ENCODE measurements at regions not wholly inside any gene's neighbourhood (a gene's known extent, or its start where the extent isn't known, plus 50 kb on each side); places are given as distances from the start of the nearest gene placed in this dataset.

DNA sequence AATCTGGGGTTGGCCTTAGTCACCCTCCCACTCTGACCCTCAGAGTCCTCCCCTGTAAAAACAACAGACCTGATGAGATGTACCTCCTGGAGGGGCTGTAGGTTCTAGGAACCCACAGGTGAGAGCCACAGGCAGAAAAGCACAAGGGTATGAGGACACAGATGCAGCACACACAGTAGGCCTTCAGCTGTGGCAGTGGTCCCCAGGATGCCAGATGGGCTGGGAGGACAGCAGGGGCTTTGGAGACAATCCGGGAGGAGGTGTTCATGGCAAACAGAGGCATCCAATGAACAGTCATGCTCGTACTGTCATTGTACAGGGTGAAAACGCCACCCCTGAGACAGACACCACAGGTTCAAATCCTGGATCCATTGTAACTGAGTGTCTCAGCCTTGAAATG lies 463.1 kb downstream of the MATN1 start:
- DNase-seq: no peak

DNA sequence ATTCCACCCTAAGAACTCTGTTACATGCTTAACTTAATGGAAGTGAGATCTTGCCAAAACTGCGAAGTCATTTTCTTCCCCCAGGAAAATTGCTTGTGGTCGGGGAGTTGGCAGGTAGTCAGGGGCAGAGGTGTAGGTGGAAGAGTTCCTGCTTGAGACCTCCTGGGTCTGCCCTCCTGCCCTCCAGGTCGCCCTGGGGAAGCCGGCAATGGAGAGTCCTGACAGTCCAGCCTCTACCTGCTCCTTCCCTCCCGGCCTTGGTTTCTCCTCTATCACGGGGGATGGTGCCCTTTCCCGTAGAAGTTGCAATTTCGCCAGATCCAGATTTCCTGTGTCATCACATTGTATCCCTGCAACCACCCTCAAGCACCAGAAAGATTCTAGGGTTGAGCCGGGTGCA lies 463.8 kb downstream of the MATN1 start:
- DNase-seq: no peak

DNA sequence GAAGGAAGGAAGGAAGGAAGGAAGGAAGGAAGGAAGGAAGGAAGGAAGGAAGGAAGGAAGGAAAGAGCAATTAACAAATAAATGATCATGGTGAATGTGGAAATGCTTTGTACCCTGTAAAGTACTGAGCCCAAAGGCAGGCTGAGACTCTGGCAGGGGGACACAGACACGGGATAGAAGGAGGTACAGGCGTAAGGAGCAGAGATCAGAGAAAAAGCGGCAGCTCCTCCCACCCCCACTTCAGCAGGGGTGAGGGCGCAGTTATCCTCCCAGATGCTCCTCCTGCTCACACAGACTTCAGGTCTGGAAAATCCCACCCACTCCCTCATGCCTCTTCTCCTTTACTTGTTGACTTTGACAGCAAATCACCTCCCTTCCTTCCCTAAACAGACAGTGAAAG lies 464.5 kb downstream of the MATN1 start:
- DNase-seq: no peak

DNA sequence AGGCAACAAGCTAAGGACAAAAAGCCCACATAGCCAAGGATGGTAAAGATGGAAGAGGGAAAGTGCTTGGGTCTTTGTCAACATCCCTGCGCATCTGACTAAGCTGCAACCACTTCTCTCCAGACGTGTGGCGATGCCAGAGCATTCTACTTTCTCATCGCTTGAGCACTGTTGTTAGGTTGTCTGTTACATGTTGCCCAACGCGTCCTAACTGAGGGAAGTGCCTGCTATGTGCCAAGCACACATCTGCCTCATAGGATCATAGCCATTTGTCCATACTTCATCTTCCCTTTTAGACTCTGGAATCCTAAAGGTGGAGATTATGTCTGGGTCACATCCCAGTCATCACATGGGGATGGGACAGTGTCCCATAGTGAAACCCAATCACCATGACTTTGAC lies 464.9 kb downstream of the MATN1 start:
- DNase-seq: no peak

DNA sequence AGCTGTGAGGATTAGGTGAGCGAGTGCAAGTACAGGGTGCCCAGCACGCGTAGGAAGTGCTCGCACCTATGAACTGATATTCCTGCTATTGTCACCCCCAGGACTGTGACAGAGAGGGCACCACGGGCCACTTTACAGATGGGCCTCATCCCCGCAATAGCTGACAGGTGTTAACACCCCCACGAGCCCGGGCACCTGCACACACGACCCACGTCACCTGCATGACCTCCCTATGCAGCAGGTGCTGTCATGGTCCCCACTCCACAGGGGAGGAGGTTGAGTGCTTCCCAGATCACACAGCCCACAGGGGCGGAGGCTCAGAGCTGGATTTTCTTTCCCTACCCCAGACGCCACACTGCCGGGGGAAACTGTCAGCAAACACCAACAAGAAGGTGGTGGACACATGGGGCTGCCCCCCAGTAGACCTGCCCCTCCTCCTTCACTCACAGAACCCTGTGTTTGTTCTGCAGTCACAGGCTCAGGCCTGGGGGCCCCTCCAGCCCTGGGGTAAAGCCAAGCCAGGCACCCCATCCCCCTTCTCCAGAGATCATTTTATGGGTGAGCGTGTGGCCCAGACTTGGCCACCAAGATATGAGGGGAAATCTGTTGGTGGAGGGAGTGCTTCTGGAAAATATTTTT lies 465.5 kb downstream of the MATN1 start:
- DNase-seq: no peak

DNA sequence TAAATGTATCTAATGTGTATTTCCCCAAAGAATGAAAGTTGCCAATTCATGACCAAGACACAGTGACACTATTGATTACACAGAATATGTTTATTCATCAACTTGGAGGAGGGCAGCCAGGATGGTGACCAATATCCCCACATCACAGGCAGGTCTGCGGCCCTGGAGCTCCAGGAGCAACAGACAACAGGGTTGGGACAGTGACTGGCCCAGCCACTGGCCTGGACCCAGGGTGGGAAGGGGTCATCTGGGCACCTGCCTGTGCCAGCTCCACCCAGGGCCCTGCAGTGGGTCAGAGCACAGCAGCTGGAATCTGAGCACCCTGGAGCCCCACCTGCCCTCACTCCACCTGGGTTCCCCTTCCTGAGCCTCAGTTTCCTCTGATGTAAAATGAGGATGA lies 466.1 kb downstream of the MATN1 start:
- DNase-seq: no peak

DNA sequence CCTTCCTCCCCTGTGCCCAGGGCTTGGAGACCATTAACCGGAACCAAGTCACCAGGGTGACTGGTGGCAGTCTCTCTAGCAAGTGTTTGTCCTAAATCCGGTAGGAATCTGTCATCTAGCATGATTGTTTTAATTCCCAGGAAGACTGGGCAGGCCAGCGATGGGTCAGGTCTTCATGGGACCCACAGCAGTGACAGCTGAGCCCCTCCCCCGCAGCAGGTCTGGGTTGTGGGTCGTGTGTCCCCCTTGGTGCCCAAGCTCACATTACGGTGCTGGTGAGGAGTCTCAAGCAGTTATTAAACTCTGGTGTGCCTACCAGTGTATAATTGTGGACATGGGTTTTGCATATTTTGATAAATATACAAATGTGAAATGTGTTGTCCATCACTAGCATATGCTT lies 466.5 kb downstream of the MATN1 start:
- DNase-seq: no peak

DNA sequence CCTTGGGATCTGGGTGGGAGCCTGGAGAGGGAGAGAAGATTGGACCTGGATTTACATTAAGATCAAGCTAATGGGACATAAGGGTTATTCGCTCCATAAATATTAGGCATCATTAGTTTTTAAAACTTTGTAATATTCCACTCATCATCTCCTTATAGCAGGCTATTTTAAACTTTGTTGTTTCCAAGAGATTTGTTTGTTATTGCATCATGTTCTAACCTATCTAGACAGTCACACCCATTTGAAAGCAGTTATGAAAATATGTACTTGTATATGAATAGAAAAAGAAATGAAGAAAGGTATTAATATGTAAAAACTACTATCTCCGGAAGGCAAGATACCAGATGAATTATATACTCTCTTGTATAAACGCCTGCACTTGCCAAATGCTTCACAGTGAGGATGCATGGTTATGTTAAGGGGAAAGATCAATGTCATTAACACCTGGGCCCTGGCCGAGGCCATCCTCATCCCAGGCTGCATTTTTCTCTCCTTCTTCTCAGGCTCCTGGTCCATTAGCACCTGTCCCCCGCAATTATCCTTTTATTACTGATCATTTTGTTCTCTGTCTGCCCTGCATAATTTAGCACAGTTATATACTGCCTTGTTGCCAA lies 468.2 kb downstream of the MATN1 start:
- no peak for DNase-seq

DNA sequence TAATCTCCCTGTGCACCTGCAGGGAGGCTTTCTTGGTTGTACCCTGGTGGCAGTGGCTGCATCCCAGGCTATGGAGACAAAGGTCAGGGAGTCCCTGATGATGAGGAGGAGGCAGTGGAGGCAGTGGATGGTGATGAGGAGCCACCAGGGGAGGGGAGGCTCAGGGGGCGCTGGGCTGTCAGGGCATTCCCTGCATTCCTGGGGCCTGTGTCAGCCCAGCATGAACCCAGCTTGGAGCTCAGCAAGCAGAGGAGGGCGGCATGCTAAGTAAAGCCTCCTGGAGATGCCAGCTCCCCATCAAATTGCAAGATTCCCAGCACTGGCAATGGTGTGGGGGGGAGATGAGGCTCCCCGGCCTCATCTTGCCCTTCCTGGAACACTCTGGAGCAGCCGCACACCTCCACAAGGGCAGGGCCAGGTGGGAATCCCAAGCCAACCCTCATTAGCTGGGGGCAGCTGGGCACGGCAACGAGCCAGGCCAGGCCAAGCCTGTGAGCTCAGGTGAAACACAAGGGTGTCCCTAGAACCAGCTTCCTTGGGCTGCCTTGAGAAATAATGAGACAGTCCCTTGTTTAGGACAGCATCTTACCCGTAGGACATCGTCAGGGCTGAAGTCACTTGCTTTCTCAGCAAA lies 469.5 kb downstream of the MATN1 start:
- DNase-seq: no peak

DNA sequence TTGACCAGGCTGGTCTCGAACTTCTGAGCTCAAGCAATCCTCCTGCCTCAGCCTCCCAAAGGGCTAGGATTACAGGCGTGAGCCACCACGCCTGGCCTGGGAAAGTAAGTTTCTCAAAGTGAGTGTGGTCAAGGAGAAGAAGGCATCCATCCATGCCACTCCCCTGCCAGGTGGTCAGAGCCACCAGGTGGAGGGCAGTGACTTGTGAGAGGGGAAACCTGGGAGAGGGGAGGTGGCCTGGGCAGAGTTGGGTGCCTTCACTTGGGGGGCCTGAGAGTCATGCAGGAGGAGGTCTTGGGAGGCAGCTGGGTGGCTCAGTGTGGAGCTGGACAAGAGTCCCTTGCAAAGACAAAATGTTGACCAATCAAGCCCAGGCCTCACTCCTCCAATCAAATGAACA lies 470.0 kb downstream of the MATN1 start:
- no peak for DNase-seq

DNA sequence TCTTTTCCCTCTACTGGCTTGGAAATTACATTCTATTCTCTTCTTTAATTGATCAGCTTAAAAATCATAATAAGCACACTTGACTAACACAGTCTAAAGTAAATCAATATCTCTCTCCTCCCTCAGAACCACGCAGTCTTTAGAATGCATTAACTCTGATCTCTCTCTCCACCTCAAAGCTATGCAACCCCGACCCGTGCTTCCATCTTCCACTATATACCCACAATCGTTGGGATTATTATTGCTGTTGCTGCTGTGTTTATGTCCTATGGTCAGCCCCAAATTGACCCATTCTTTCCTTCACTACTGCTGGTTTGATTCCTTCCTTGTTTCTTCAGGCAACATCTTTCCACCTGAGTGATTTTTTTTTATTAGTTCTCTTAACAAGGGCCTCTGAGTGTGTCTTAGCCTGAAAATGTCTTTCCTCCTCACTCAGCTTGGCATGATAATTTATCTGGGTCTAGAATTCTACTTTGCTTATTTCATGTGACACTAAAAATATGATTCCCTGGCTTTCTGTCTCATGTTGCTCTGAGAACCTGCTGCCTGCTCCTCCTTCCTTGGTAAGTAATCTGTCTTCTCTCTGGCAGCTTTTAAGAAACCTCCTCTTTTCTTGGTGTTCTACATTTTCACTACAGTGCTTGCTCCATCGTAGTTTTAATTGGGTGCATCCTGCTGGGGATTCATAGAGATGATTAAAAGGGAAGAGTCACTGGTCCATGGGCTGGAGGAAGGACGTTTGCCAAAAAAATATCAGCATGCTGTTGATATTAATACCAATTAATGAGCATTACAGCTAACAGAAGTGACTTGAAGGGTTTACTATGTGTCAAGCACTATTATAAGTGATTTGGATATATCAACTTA lies 472.2 kb downstream of the MATN1 start:
- no peak for DNase-seq

DNA sequence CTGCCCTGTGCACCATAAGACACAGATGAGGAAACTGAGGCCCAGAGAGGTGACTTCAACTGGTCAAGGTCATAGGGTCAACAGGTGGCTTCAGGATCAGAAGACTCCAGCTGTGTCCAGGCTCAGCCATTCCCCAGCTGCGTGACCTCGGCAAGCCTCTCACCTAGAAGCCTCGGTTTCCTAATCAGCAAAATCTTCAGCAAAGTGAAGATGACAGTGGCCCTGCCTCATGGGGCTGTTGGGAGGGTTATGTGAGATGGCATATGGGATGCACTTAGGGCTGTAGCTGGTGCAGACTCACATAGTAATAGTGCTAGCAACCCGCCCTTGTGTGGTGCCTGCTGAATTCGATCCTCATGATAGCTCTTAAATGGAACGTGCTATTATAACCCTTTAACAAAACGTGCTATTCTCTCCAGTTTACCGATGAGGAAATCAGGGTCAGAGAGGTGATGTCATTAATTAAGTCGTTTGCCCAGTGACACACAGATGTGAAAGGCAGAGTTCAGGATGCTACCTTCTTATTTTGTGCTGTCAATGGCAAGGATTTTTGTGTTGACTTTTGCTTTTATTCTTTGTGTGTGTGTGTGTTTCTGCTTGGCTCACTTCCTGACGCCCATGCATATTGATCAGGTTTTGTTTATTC lies 472.9 kb downstream of the MATN1 start:
- DNase-seq: no peak

DNA sequence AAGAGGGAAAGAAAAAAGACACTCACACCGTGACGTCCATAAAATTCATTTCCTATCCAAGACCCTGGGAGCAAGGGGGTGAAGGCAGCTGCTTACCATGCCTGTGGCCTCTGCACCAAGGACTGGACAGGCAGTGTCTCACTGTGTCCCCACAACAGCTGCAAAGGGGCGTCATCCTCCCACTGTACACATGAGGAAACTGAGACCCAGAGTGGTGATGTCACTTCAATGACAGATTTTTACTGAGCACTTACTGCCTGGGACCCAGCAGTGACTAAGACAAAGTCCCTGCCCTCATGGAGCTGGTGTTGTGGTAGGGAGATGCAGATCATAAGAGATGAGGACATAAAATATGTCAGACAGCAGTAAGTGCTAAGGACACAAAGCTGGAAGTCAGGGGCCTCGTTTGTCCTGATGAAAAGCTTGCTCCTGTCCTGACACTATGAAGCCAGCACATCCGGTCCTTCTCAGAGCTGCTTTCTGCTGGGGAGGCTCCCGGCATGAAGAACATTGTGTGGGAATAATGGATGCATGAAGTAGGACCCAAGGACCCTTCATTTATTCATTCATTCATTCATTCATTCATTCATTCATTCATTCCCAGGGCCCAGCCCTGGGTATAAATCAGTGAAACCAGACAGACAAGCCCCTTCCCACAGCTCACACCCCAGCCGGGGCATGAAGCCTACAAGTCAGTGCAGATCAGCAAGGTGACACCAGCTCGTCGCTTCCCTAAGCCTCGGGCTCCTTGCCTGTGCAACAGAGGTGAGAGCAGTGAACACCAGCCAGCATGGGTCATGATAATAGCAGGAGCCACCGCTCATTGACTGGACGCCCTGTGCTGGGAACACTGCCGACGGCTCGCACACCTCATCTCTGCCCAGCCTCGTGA lies 473.7 kb downstream of the MATN1 start:
- DNase-seq: no peak

DNA sequence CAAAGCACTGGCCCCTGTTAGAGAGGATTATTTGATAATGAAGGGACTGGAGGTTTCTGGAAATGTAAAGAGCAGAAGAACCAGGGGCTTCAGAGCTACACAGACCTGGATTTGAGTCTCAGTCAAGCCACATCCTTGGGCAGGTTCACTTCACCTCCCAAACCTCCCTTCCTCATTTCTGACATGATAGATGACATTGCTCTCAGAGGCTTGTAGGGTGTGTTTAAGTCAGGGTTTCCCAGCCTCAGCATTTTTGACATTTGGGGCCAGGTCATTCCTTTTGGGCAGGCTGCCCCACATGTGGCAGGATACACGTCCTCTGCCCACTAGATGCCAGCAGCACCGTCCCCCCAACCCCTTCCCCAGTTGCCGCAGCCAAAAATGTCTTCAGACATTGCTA lies 474.6 kb downstream of the MATN1 start:
- DNase-seq: no peak

DNA sequence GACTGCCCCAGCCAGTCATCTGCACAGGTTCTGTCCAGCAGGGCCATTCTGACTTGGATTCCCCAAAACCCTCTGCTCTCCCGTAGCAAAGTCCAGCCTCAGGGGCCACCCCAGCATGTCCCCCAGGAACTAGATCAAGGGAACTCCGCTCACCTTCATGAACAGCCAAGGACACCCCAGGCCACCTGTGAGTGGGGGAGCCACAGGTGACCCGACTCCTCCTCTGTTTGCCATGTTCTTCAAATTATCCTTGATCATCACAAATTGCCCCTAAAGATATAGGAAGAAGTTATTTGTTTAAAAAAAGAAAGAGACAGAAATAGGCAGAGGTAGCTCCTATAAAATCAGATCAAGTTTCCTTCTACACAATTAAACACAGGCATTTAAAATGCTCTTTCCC lies 475.0 kb downstream of the MATN1 start:
- no peak for DNase-seq

DNA sequence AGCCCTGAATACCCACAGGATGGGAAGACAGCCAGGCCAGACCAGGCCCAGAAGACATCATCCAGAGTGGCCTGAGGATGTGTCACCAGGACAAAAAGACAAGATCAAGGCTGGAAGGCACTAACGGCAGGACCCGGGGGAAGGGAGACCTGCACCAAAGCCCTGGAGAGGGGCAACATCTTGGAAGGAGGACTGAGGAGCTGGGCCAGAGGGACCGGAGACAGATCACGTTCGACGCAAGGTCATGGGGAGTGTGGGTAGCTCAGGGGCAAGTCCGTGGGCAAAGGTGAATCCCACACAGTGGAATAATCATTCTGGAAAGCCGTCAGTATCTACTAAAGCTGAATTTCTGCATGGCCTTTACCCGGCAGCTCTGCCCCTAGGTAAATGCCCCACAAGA lies 478.6 kb downstream of the MATN1 start:
- DNase-seq: no peak

DNA sequence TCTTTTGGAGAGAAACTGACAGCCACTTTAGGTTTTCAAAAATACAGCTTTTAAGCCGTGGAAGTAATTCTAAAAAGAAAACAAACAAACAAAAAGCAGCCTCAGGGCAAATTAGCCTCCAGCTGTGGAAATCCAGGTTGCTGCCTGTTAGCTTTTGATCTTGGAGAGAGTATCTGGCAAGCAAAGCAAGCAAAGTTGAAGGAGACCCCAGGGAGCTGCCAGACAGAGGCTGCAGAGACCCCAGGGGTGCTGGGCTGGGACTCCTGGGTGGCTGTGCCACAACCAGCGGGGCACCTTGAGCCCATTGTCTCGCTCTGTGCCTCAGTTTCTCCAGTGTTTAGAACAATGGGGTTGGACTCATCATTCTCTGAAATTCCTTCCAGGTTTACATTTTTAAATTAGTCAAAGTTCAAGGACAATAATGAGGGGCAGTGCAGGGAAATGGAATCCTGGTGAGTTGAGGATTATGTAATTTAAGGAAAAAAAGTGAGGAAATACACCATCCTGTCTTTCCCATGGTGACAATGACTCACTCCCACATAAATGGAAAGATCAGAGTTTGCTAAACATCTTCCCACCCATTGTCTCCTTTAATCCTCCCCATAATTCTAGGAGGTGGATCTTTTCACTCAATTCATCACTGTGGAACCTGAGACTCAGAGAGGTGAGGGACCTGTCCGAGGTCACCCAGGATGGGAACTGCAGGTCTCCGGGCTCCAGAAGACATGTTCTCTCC lies 480.5 kb downstream of the MATN1 start:
- no peak for DNase-seq

DNA sequence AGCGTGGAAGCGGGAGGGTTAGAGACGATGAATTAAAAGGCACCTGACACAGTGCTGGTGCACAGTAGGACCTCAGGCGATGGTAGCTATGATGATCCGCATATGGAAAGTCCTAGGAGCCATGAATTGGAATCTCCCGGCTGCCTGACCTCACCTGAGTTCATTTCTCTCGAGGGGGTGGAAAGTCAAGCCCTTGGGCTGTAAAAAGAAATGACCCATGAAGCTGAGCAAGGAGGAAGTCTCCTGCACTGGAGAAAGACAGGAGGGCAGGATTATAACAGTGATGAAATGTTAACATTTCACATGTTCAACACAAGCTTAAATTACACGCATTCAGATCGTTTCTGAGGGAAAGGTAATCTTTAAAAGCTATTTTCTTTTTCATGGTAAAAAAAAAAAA lies 481.2 kb downstream of the MATN1 start:
- DNase-seq: no peak

DNA sequence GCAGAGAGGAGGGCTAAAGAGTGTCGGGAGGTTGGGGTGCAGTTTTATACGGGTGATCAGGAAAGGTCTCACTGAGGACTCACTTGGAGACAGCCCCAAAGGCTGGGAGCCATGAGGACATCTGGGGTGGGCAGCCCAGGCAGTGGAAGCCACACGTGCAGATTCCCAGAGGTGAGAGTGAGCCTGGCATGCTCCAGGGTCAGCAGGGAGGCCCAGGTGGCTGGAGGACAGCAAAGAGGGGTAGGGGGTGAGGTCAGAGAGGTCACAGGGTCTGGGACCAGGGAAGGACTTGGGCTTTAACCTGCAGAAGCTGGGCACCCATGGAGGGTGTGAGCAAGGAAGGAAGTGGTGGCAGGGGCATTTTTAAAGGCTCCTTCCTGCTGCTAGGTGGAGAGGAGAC lies 481.7 kb downstream of the MATN1 start:
- DNase-seq: no peak

DNA sequence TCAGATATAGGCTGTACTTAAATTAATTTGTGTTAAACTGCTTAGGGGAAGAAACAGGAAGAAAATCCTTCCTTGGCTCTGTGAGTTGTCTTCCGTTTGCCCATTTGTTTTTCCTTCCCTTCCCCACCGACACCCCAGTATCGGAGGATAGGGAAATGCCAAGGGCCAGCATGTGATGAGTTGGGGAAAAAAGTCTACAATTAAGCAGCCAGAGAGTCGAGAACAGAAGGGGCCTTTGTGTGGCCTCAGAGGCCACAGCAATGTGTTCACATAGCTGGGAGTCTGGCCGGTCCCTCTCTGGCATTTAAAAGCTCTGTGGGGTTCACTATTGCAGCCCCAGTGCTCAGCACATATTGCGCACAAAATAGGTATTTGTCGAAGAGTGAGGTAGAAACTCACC lies 489.3 kb downstream of the MATN1 start:
- no peak for DNase-seq

DNA sequence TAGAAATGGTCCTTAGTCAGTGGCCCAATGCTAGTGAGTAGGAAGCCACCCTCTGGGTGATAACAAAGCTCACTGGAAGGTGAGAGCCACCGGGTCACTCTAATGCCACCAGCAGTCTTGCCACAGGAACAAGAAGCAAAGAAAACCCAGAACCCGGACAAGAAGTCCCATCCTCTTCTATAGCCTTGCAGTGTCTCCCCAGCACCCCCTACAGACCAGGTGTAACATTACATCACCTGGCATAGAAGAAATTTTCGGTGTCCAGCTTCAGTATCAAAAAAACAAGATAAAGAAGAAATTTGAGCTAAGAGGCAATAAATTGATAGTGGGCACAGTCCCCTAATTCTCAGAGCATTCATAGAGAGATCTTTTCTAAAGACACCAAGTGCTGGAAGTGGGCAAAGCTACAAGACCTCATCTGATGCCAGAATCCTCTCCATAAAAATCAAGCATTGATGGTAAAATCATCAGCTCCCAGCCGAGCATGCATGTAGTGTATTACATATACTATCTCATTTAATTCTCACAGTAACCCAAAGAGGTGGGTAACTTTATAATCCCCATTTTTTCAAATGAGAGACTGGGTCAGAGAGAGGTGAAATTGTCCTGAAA lies 491.0 kb downstream of the MATN1 start:
- no peak for DNase-seq
